AG04449 (cell line): ENCODE measurements at regions not wholly inside any gene's neighbourhood (a gene's known extent, or its start where the extent isn't known, plus 50 kb on each side); places are given as distances from the start of the nearest gene placed in this dataset.

Source experiments
- CTCF ChIA-PET: fragments of 350-600 bp; formaldehyde crosslinking; extraction: SDS; loops from one replicate; lab custom pipeline; 2021; ENCODE audit warnings: antibody characterized with exemption; lab: Yijun Ruan, JAX
- POLR2A ChIA-PET: fragments of 400-600, 350-600 bp; formaldehyde crosslinking; extraction: SDS; loops from one replicate; lab custom pipeline; 2020; ENCODE audit warnings: antibody characterized with exemption, inconsistent platforms; lab: Yijun Ruan, JAX
- DNase-seq: peaks from one replicate; pipeline ENCODE4 v3.0.0-alpha.2; 2010; ENCODE audit warnings: low read depth, low spot score
- H3K4me3 ChIP-seq: 2 replicates; pipeline ENCODE4 v1.5.1; 2011; ENCODE audit warnings: low read depth, mild to moderate bottlenecking, control low read depth, low read length
- CTCF ChIP-seq: IDR thresholded peaks from one replicate; pipeline ENCODE4 v1.5.1; 2011; ENCODE audit warnings: mild to moderate bottlenecking, moderate library complexity, low read length, control low read depth, inconsistent platforms; ENCODE audit not compliant: insufficient read depth; ENCODE audit errors: missing control alignments

- ChIA-PET CTCF (no interaction called here), POLR2A (no interaction called here)
- no peak for DNase-seq
- no peak for TF ChIP-seq CTCF
- no peak overlapping the region for H3K4me3 ChIP-seq
Measured at GRCh38 chr10:36263871-36264270, 621.8 kb upstream of the FZD8 start.

- TF ChIP-seq CTCF: no peak
- ChIA-PET POLR2A (interaction anchor here (2.0 kb wide), 1 partner anchor 85 kb away, joined by 5 read pairs; no protein-coding TSS in a partner anchor), CTCF (interaction anchor here (1.1 to 1.4 kb wide), 3 partner anchors 250 to 522 kb away, joined by 4 to 5 read pairs (median 4); no protein-coding TSS in a partner anchor)
Measured at GRCh38 chr10:36256948-36257356, 614.9 kb upstream of the FZD8 start.

GRCh38 chr10:36256166-36256565, 614.1 kb upstream of the FZD8 start:
- no peak for TF ChIP-seq CTCF
- peak; percentile 12 for DNase-seq
- ChIA-PET CTCF (interaction anchor here (1.1 to 1.4 kb wide), 3 partner anchors 251 to 523 kb away, joined by 4 to 5 read pairs (median 4); no protein-coding TSS in a partner anchor), POLR2A (interaction anchor here (0.7 to 2.0 kb wide), 2 partner anchors 26 to 84 kb away, joined by 3 to 5 read pairs; no protein-coding TSS in a partner anchor)
- H3K4me3 ChIP-seq: no peak overlapping the region

More at GRCh38 chr10:36256948-36257356, 614.9 kb upstream of the FZD8 start:
- DNase-seq: peak; percentile 12
- H3K4me3 ChIP-seq: no peak overlapping the region

GRCh38 chr10:36254199-36254598, 612.1 kb upstream of the FZD8 start:
- no peak for DNase-seq
- no peak overlapping the region for H3K4me3 ChIP-seq
- no peak for TF ChIP-seq CTCF
- ChIA-PET POLR2A (no interaction called here), CTCF (no interaction called here)

- POLR2A ChIA-PET: no interaction called here
- no peak for DNase-seq
- CTCF ChIA-PET: no interaction called here
- no peak overlapping the region for H3K4me3 ChIP-seq
- no peak for TF ChIP-seq CTCF
Measured at GRCh38 chr10:36253731-36254130, 611.6 kb upstream of the FZD8 start.

- no peak for DNase-seq
- no peak for TF ChIP-seq CTCF
- CTCF ChIA-PET: no interaction called here
- H3K4me3 ChIP-seq: no peak overlapping the region
- POLR2A ChIA-PET: no interaction called here
Measured at GRCh38 chr10:36251068-36251467, 609.0 kb upstream of the FZD8 start.
